Rectal smooth muscle tissue (tissue), 1 donor: ENCODE measurements at regions not wholly inside any gene's neighbourhood (a gene's known extent, or its start where the extent isn't known, plus 50 kb on each side); places are given as distances from the start of the nearest gene placed in this dataset.

Experiments
- H3K27ac ChIP-seq: one replicate; pipeline ENCODE4 v1.7.0; 2013; ENCODE audit warnings: low read depth, low read length, inconsistent platforms
- H3K27me3 ChIP-seq: one replicate; pipeline ENCODE4 v1.7.0; 2013; ENCODE audit warnings: low read length; ENCODE audit not compliant: control insufficient read depth, insufficient read depth
- H3K36me3 ChIP-seq: one replicate; pipeline ENCODE4 v1.7.0; 2013; ENCODE audit warnings: low read length; ENCODE audit not compliant: control insufficient read depth, insufficient read depth
- H3K4me1 ChIP-seq: one replicate; pipeline ENCODE4 v1.7.0; 2013; ENCODE audit warnings: low read length; ENCODE audit not compliant: control insufficient read depth, insufficient read depth
- H3K4me3 ChIP-seq: one replicate; pipeline ENCODE4 v1.7.0; 2013; ENCODE audit warnings: low read length
- H3K9ac ChIP-seq: one replicate; pipeline ENCODE4 v1.7.0; 2013; ENCODE audit warnings: low read length

GRCh38 chr3:174409086-174409743 lies 449.9 kb upstream of the NAALADL2 start:
- H3K4me3 ChIP-seq: no peak overlapping the region
- H3K36me3 ChIP-seq: no peaks in the 10 kb centered on the region
- H3K27me3 ChIP-seq: no peaks in the 10 kb centered on the region
- no peak overlapping the region for H3K27ac ChIP-seq
- no peak overlapping the region for H3K9ac ChIP-seq
- H3K4me1 ChIP-seq: no peaks in the 10 kb centered on the region

- Histone ChIP-seq H3K4me3 (no peak overlapping the region), H3K27me3 (no peaks in the 10 kb centered on the region), H3K27ac (no peak overlapping the region), H3K4me1 (no peaks in the 10 kb centered on the region), H3K36me3 (no peaks in the 10 kb centered on the region), H3K9ac (no peak overlapping the region)
Measured at GRCh38 chr3:174413062-174413912, 445.8 kb upstream of the NAALADL2 start.

GRCh38 chr3:174414902-174415301 lies 444.2 kb upstream of the NAALADL2 start:
- no peaks in the 10 kb centered on the region for H3K4me1 ChIP-seq
- no peaks in the 10 kb centered on the region for H3K27me3 ChIP-seq
- no peaks in the 10 kb centered on the region for H3K36me3 ChIP-seq
- H3K27ac ChIP-seq: no peak overlapping the region
- no peak overlapping the region for H3K9ac ChIP-seq
- H3K4me3 ChIP-seq: no peak overlapping the region

GRCh38 chr3:174417573-174417972 lies 441.6 kb upstream of the NAALADL2 start:
- Histone ChIP-seq H3K4me1 (no peaks in the 10 kb centered on the region), H3K4me3 (no peak overlapping the region), H3K27ac (no peak overlapping the region), H3K9ac (no peak overlapping the region), H3K36me3 (no peaks in the 10 kb centered on the region), H3K27me3 (no peaks in the 10 kb centered on the region)

GRCh38 chr3:174419216-174419615 lies 439.9 kb upstream of the NAALADL2 start:
- no peak overlapping the region for H3K27ac ChIP-seq
- H3K9ac ChIP-seq: no peak overlapping the region
- no peaks in the 10 kb centered on the region for H3K36me3 ChIP-seq
- H3K4me3 ChIP-seq: no peak overlapping the region
- no peaks in the 10 kb centered on the region for H3K27me3 ChIP-seq
- no peaks in the 10 kb centered on the region for H3K4me1 ChIP-seq

GRCh38 chr3:174423936-174424335 lies 435.2 kb upstream of the NAALADL2 start:
- no peak overlapping the region for H3K4me3 ChIP-seq
- no peak overlapping the region for H3K27ac ChIP-seq
- no peaks in the 10 kb centered on the region for H3K4me1 ChIP-seq
- no peaks in the 10 kb centered on the region for H3K27me3 ChIP-seq
- no peak overlapping the region for H3K9ac ChIP-seq
- H3K36me3 ChIP-seq: no peaks in the 10 kb centered on the region

- Histone ChIP-seq H3K27ac (no peak overlapping the region), H3K4me3 (no peak overlapping the region), H3K27me3 (no peaks in the 10 kb centered on the region), H3K36me3 (no peaks in the 10 kb centered on the region), H3K4me1 (no peaks in the 10 kb centered on the region), H3K9ac (no peak overlapping the region)
Measured at GRCh38 chr3:174424656-174425055, 434.5 kb upstream of the NAALADL2 start.

- H3K27me3 ChIP-seq: no peaks in the 10 kb centered on the region
- no peaks in the 10 kb centered on the region for H3K4me1 ChIP-seq
- no peak overlapping the region for H3K27ac ChIP-seq
- H3K4me3 ChIP-seq: no peak overlapping the region
- no peak overlapping the region for H3K9ac ChIP-seq
- H3K36me3 ChIP-seq: no peaks in the 10 kb centered on the region
Measured at GRCh38 chr3:174425422-174425821, 433.7 kb upstream of the NAALADL2 start.

- peaks cover 4% of the 10 kb centered on the region for H3K4me1 ChIP-seq
- H3K4me3 ChIP-seq: no peak overlapping the region
- H3K27me3 ChIP-seq: no peaks in the 10 kb centered on the region
- H3K36me3 ChIP-seq: no peaks in the 10 kb centered on the region
- no peak overlapping the region for H3K27ac ChIP-seq
- H3K9ac ChIP-seq: no peak overlapping the region
Measured at GRCh38 chr3:174430986-174431385, 428.1 kb upstream of the NAALADL2 start.

- Histone ChIP-seq H3K36me3 (no peaks in the 10 kb centered on the region), H3K4me3 (no peak overlapping the region), H3K27me3 (no peaks in the 10 kb centered on the region), H3K4me1 (peaks cover 8% of the 10 kb centered on the region), H3K9ac (no peak overlapping the region), H3K27ac (no peak overlapping the region)
Measured at GRCh38 chr3:174431717-174432116, 427.4 kb upstream of the NAALADL2 start.

- no peaks in the 10 kb centered on the region for H3K27me3 ChIP-seq
- peaks cover 10% of the 10 kb centered on the region for H3K4me1 ChIP-seq
- H3K9ac ChIP-seq: no peak overlapping the region
- peak overlapping the region; percentile 66 for H3K27ac ChIP-seq
- H3K4me3 ChIP-seq: no peak overlapping the region
- H3K36me3 ChIP-seq: no peaks in the 10 kb centered on the region
Measured at GRCh38 chr3:174436367-174436766, 422.8 kb upstream of the NAALADL2 start.

- no peaks in the 10 kb centered on the region for H3K27me3 ChIP-seq
- peak overlapping the region; percentile 97 for H3K27ac ChIP-seq
- H3K4me1 ChIP-seq: peaks cover 16% of the 10 kb centered on the region
- no peak overlapping the region for H3K4me3 ChIP-seq
- no peak overlapping the region for H3K9ac ChIP-seq
- no peaks in the 10 kb centered on the region for H3K36me3 ChIP-seq
Measured at GRCh38 chr3:174438501-174439145, 420.5 kb upstream of the NAALADL2 start.
